ENCODE measurements at regions not wholly inside any gene's neighbourhood (a gene's known extent, or its start where the extent isn't known, plus 50 kb on each side); places are given as distances from the start of the nearest gene placed in this dataset.

DNA sequence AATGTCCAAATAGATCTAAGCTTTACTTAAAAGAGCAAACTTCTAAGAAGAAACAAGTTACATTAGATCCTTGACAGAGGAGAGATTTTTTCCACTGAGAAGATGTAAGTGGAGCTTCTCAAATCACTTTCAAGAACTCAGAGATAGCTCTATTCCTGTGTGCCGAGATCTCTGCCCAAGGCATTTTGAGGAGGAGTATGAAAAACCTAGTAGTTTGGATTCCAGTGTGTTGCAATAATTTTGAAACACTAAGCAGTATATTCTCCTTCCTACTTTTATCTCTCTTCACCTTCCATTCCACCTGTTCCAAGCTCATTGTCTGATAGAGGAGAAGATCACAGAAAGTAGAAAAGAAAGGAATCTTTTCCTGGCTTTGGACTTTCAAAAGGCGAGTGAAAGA, 192.0 kb upstream of the TANK start:
- Histone ChIP-seq H3K4me1 (no peaks in the 10 kb centered on the region), H3K4me3 (no peak overlapping the region), H3K27ac (no peak overlapping the region), H3K9me3 (no peaks in the 10 kb centered on the region), H3K9ac (ENCODE audit: low read depth in 2 of 2, low read length in 2 of 2) (no peak overlapping the region), H3K27me3 (no peaks in the 10 kb centered on the region), H3K36me3 (no peaks in the 10 kb centered on the region)
- no peak for DNase-seq
- TF ChIP-seq, protein P1, sequence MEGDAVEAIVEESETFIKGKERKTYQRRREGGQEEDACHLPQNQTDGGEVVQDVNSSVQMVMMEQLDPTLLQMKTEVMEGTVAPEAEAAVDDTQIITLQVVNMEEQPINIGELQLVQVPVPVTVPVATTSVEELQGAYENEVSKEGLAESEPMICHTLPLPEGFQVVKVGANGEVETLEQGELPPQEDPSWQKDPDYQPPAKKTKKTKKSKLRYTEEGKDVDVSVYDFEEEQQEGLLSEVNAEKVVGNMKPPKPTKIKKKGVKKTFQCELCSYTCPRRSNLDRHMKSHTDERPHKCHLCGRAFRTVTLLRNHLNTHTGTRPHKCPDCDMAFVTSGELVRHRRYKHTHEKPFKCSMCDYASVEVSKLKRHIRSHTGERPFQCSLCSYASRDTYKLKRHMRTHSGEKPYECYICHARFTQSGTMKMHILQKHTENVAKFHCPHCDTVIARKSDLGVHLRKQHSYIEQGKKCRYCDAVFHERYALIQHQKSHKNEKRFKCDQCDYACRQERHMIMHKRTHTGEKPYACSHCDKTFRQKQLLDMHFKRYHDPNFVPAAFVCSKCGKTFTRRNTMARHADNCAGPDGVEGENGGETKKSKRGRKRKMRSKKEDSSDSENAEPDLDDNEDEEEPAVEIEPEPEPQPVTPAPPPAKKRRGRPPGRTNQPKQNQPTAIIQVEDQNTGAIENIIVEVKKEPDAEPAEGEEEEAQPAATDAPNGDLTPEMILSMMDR (IDR thresholded peaks at IDR 0.05), result no peak
- intact Hi-C loops (cut with DNase I), result no loop called here

DNA sequence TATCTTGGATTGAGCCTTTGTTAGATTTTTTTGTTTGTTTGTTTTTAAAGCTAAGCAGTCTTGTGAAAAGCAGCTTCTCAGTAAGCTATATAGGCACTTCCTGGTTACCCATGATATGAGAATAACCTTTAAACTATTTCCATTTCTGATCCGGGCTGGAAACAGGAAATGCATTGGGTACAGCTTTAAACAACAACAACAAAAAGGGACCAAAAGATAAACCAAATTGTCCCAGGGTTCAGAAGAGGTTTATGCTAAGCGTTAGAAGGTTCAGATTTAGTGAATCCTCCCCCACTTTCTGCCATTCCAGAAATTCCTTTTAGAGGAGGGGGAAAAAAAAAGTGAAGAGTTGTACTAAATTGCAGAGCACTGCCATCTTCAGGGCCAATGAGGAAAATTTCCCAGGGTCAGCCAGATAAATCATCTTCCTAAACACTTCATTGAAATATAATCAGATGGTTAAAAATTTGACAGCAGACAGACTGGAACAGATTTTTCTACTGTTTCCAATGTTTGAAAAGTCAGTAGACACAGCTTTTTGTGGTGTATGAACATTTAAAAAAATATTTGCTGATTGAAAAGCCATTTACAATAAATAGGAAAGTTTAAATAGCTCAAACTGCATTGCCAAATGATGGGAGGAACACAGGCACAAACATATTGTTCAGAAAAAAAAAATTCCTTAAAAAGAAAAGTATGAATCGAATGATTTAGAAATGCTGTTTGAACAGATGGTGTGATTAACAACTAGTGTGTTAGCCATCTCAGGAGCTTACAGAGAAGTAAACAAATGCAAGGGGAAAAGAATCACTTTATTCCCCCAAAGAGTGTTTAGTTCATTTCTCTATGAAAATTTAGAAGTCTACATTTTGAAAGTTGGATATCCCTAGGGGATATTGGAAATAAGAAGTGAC, 189.9 kb upstream of the TANK start:
- H3K4me3 ChIP-seq, result no peak overlapping the region
- no peak overlapping the region for H3K9ac ChIP-seq (ENCODE audit: low read depth in 2 of 2, low read length in 2 of 2)
- H3K4me1 ChIP-seq, result no peaks in the 10 kb centered on the region
- intact Hi-C loops (cut with DNase I), result loop anchor here (10.0 kb wide), 1 partner anchor 646 kb away; no protein-coding TSS in a partner anchor
- TF ChIP-seq, protein P1 (IDR thresholded peaks at IDR 0.05), result peak; percentile 70
- no peaks in the 10 kb centered on the region for H3K36me3 ChIP-seq
- peak; percentile 33 for DNase-seq
- H3K9me3 ChIP-seq, result no peaks in the 10 kb centered on the region
- no peak overlapping the region for H3K27ac ChIP-seq
- H3K27me3 ChIP-seq, result no peaks in the 10 kb centered on the region

DNA sequence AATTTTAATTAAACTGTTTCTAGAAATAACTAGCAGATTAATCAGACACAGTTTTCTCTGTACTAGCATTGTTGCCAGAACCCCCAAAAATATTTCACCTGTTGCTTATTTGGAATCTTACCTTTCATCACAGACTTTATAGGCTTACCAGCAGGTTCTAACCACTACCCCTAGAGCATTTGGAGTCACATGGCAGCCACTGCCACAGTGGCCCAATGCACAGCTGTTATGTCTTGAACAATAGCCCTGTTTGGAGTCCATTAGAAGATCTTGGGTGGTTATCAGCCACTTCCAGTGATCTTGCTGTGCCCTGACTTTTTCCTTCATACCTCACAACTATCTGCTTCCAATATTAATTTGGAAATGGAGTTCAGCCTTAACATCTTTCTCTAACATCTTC, 186.2 kb upstream of the TANK start:
- TF ChIP-seq, protein P1 (IDR thresholded peaks at IDR 0.05), result no peak
- no peak overlapping the region for H3K4me3 ChIP-seq
- intact Hi-C loops (cut with DNase I), result loop anchor here (10.0 kb wide), 1 partner anchor 649 kb away; no protein-coding TSS in a partner anchor
- H3K36me3 ChIP-seq, result no peaks in the 10 kb centered on the region
- no peak overlapping the region for H3K9ac ChIP-seq (ENCODE audit: low read depth in 2 of 2, low read length in 2 of 2)
- no peak for DNase-seq
- H3K27ac ChIP-seq, result no peak overlapping the region
- H3K4me1 ChIP-seq, result no peaks in the 10 kb centered on the region
- H3K27me3 ChIP-seq, result no peaks in the 10 kb centered on the region
- H3K9me3 ChIP-seq, result no peaks in the 10 kb centered on the region

DNA sequence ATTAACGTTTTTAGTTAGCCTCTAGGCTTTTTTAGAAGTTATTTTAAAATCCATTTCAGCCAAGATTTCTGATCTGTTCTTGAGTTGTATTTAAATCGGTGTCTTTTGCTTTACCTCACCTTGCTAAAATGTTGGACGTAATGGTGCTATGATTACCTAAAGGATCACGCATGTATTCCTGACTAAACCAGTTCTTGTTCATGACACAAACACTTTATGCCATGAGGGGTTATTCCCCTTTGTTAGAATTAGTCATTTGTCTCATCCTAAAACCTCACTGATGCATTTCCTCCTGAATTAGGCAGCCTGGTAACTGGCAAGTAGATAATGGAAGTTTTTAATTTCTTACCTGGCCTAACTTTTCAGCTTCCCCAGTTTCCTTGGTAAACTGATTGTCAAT, 185.4 kb upstream of the TANK start:
- H3K4me1 ChIP-seq, result no peaks in the 10 kb centered on the region
- H3K4me3 ChIP-seq, result no peak overlapping the region
- H3K27me3 ChIP-seq, result no peaks in the 10 kb centered on the region
- H3K36me3 ChIP-seq, result no peaks in the 10 kb centered on the region
- H3K9ac ChIP-seq (ENCODE audit: low read depth in 2 of 2, low read length in 2 of 2), result no peak overlapping the region
- no peak for DNase-seq
- H3K27ac ChIP-seq, result no peak overlapping the region
- H3K9me3 ChIP-seq, result no peaks in the 10 kb centered on the region
- intact Hi-C loops (cut with DNase I), result loop anchor here (10.0 kb wide), 1 partner anchor 650 kb away; no protein-coding TSS in a partner anchor
- TF ChIP-seq, protein P1 (IDR thresholded peaks at IDR 0.05), result no peak

DNA sequence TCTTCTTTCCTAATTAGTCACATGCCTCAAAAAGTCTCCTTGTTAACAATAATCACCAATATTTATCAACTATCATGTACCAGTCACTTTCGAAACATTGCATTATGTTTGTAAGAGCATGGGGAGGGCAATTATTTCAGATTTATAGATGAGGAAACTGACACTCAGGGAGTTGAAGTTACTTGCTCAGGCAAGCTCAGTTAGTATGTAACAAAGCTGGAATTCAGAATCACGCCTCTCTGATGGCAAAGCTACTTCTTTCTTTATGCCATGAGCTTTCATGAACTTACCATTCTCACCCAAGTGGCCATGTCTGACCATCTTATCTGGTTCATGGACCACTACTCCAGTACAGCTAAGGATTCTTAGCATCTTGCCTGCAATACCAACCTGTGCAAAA, 183.4 kb upstream of the TANK start:
- TF ChIP-seq, protein P1 (IDR thresholded peaks at IDR 0.05), result no peak
- H3K36me3 ChIP-seq, result no peaks in the 10 kb centered on the region
- H3K9ac ChIP-seq (ENCODE audit: low read depth in 2 of 2, low read length in 2 of 2), result no peak overlapping the region
- H3K9me3 ChIP-seq, result no peaks in the 10 kb centered on the region
- H3K27ac ChIP-seq, result no peak overlapping the region
- DNase-seq, result no peak
- no peak overlapping the region for H3K4me3 ChIP-seq
- no peaks in the 10 kb centered on the region for H3K27me3 ChIP-seq
- intact Hi-C loops (cut with DNase I), result loop anchor here (10.0 kb wide), 1 partner anchor 652 kb away; no protein-coding TSS in a partner anchor
- H3K4me1 ChIP-seq, result no peaks in the 10 kb centered on the region
